GM21381 (cell line): ENCODE measurements at regions not wholly inside any gene's neighbourhood (a gene's known extent, or its start where the extent isn't known, plus 50 kb on each side); places are given as distances from the start of the nearest gene placed in this dataset.

Experiments
- ATAC-seq: cut with Tn5 transposase; IDR thresholded peaks from one replicate; pipeline ENCODE4 v1.9.1; 2021; ENCODE audit warnings: mild to moderate bottlenecking, moderate library complexity; ENCODE audit not compliant: unreplicated experiment

DNA sequence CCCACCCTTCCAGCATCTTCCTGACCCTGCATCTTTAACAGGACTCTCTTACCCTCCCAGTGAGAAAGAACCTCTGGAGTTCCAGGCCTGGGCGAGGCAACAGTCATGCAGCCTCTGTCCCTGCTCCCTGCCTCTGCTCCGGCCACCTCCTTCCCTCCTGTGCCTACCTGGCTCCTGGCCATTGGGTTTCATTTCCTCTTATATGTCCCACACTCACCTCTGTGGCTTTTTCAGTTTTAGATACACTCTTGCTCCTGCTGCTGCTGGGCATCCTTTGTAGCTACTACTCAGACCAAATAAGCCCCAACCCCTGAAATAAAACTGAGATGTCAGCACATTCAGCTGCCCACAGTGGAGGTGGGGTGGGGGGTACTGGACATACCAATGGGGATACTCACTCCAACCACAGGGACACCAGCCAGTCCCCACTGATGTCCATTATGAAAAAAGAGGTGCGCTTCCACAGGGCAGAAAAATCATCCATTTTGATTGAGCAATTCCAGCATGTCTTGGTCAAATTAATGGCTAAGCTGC is 99.1 kb upstream of the NRXN3 start:
- ATAC-seq, result no peak

DNA sequence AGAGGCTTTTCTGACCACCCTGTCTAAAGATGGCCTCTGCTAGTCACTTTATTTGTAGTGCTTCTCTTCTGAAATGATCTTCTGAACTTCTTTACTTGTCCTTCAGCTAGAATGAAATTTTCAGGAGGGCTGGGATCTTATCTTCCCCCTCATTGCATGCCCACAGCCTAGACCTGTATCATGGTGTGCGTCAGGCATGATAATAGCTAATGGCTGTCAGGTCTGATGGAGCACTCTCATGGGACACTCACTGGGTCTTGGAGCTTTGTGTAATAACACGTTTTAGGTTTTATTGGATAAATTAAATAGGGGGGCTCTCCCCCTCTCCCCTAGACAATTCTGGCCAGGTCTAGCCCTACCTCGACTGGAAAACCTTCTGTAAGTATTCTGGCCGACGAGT is 97.1 kb upstream of the NRXN3 start:
- ATAC-seq, result no peak

DNA sequence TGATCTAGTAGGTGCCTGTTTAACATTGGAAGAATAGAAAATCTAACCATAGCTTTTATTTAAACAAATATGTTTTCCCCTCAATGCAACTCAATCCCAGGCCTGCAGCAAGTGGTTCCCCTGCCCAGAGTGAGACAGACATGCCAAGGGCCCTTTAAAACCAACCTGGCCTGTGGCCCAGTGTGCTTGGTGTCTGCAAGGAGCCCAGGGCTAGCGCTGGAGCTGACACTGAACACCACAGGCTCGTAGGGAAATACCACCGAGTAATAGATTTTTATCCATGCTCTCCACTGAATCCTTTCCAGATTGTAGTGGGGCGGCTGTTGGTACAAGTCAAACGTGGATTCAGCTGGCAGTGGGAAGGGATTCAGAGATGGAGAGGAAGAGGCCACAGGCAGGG is 95.6 kb upstream of the NRXN3 start:
- no peak for ATAC-seq

DNA sequence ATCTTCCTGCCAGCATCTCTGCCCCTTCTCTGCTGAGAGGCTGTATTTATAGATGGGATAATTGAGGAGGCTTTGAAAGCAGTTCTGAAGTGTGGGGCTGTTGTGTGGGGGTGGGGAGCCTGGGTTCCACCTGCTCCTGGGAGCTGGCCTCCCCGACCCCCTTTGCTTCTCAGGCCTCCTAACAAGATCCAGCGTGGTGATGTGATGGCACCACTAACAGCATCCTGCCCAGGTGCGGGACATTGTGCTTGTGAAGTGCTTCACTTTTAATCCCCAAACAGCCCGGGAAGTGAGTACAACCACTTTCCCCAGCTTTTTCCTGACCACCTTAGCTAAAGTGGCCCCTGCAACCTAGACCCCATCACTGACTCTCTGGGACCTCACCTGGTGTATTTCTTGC is 95.1 kb upstream of the NRXN3 start:
- no peak for ATAC-seq

DNA sequence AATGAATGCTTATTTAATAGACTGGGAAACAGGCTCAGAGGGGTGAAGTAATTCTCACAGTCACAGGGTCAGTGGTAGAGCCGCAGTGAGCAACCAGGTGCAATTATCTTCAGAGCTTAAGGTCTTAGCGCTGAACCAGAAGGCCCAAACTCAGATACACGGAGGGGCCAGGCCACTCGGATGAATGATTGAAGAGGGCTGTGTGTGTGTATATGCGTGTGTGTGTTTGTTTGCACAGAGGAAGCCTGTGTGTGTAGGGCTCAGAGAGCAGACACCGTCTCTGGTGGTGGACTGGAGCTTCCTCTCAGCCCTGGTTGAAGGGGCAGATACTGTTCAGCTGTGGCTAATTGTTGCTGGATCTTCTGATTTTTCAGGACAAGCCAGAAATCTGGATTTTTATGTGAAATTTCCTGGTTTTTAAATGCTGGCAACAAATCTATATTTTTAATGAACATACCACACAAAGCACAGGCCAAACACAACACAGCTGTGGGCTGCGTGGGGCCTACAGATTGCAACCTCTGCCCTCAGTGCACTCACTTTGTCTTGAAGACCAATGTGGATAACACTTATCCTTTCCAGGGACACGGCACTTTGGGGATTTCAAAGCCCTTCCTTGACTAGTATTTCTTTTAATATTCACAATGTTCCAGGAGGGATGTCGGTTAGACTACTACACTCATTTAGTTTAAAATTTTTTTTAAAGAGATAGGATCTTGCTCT is 94.5 kb upstream of the NRXN3 start:
- ATAC-seq, result no peak

DNA sequence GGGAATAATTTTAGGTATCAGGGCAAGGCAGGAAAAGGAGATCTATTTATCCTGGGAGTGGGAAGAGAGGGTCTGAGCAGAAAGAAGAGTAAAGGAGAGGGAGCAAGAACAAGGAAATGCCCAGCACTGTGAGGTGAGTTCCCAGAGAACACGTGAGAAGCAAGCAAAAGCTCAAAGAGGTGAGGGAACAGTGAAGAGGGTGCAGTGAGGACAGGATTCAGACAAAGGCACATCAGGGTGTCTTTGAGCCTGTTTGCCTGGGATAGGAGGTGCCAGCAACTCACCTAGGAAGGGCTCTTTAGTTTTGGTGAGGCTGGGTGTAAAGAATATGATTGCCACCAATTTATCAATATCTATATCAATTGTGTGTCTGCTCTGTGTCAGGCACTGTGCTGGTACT is 88.9 kb upstream of the NRXN3 start:
- ATAC-seq, result no peak

DNA sequence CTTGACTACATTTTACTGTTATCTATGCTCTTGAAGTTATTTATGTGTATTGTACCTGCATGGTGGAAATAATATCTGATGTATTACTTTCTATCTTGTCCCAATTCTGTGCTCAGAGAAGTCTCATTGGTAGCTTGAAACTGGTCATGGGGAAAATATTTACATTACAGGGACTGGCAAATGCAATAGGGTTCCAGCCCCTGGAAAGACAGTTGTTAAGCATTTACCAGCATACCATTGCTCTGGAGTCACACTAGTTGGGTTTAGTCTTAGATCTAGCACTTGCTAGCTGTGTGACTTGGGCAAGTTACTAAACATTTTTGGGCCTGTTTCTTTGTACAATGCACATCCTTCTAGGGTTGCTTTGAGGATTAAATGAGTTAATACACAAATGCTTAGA is 86.3 kb upstream of the NRXN3 start:
- no peak for ATAC-seq

DNA sequence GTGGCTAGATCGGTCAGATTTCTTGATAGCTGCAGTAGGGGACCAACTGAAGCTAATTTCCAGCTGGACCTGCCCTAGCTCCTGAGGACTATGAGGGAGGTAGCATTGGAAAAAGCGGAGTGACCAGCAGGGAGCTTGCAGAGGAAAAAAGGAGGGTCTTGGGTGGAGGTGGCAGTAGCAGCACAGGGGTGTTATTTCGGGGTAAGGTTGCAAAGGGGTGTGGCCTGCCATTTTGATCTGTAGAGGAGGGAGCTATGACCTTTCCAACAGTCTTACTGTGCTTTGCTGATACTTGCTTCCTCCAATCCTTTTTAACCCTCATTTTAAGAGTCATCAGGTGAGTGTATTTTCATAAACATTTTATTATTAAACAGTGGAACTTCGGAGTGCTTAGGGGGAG is 83.8 kb upstream of the NRXN3 start:
- ATAC-seq, result no peak

DNA sequence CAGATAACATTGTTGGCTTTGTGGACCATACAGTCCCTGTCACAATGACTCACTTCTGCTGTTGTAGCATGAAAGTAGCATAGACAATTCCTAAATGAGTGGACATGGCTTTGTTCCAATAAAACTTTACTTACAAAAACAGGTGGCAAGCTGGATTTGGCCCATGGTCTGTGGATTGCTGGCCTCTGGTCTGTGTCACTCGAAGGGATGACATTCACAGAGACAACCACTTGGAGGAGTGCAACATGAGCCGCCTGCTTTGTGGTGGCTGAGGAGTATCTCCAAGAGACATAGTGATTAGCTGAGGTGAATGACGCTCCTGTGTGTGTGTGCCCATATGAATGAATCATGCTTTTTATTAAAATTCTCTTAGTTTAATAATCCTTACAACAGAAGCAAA is 81.3 kb upstream of the NRXN3 start:
- ATAC-seq, result no peak

DNA sequence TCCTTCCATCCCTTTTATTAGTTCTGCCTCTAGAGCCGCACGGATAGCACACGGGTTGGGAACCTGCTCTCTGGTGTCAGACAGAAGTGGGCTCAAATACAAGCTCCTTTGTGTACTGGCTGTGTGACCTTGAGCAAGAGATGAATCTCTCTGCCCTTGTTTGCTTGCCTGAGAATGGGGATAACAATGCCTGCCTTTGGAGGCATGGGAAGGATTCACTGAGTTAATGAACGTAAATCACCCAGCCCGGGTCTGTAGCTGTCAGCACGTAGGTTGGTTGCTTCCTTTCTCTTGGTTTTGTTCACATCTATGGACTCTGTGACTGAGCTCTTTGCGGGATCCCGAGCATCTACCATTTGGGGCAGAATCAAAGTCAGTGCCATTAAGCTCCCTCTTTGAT is 79.3 kb upstream of the NRXN3 start:
- no peak for ATAC-seq

DNA sequence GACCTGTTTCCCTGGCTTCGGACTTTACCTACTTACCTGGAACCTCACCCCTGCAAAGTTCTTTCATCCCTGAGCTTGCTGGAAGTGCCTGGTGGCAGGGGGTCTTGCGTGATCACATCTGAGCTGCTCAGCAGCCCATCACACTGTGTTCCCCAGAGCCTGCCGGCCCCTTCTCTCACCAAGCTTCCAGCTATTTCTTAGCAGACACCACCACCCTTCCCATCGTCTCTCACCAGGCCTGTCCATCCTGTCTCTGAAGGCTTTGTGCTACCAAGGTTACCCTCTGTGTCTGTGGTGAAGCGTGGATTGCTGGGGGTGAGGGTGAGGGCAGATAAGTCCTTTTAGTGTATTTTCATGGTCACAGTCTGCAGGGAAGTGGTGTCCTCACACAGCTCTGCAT is 78.8 kb upstream of the NRXN3 start:
- ATAC-seq, result no peak

DNA sequence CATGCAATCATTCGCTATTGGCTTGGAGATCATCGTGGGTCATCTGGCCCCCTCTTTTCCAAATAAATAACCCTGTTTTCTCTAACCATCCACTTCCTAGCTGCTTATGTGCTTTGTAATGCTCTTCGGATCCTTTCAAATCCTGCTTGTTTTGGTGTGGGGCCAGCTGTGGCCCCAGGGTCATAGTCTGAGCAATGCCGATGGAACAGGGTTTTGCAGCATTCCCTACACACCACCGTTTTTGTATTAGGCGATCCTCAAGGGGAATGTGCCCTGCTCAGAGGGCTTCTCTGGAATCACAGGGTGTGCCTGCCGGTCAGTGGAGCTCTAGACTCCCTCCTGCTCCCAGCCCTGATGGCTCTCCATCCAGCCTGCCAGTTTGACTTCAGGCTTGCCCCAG is 78.1 kb upstream of the NRXN3 start:
- ATAC-seq, result no peak

DNA sequence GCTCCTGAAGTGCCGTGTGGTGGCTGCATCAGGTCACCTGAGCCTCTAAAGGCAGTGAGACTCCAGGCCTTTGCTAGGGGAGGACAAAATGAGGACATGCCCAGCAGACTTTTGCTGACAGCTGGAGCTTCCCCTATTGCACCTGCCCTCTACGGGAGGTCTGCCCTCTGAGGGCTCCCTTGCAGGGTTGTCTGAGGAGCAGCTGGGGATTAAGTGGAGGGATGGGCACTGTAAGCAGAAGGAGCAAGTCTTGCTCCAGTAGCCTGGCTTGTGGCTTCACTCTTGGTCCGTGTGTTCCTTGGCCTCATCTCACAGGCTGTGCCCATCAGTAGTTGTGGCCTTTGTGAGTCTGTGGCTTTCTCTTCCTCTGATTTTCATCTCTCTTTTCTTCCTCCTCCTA is 66.9 kb upstream of the NRXN3 start:
- no peak for ATAC-seq

DNA sequence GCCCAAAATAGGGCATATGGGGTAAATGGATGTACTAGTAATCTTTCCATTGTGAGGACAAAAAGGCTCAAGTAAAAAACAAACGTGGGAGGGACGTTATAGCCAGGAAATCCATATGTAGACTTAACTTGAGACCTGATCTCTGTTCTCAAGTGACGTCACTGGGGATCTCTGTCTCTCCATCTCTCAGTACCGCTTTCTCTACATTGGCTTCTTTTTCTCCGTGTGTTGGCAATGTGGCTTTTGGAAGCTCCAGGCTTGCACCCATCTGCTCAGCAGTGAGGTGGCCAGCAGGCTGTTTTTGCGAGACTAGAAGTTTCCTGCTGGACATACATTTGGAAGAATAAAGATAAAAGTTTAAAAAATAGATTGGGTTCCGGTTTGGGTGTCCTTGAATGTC is 66.0 kb upstream of the NRXN3 start:
- no peak for ATAC-seq

DNA sequence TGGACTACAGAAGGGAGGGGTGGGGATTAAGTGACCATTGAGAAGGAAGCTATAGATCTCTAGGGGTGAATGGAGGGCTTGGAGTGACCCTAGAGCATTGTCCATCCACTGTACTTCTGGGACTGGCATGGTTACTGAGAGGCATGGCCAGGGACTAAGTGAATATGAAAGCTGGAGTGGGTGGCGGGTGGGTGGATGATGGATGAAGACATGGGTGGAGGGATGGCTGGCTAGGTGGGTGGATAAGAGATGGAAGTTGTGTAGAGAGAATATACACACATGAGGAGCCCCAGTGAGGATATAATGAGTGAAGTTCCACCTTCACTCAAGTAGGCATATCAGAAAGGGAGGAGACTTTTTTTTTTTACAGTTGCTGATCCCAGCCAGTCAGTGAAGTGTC is 65.5 kb upstream of the NRXN3 start:
- no peak for ATAC-seq

DNA sequence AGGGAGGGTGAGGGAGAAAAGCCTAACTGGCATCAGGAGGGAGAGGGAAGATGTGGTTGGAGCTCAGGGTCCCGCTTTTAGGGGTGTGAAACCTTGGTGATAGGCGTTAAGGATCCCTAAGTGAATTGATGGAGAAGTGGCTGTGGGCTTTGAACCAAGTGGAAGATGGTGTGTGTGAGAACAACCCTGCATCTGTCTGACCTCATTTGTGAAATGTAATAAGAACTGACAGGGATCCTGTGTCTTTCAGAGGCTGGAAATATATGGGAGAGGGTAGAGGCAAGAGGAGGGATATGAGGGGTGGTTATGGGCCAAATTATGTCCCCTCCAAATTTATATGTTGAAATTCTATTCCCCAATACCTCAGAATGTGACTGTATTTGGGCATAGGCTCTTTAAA is 63.8 kb upstream of the NRXN3 start:
- ATAC-seq, result no peak

DNA sequence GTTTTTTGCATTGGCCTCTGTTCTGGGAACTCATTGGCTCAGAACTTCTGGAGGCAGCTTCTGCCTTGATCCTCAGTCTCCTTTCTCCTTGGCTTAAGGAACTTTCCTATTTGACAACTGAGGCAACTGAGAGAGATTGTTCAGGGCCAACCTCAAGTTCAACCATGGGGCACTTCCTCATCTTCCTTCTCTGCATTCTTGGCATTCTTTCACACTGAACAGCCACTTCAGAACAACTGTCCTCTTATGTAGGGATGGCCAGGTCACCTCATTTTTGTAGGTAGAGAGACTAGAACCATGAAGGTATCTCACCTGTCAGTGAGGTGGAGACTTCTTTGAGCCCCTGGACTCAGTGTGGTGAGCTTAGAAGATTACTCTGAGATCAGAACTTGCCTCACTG is 63.0 kb upstream of the NRXN3 start:
- no peak for ATAC-seq

DNA sequence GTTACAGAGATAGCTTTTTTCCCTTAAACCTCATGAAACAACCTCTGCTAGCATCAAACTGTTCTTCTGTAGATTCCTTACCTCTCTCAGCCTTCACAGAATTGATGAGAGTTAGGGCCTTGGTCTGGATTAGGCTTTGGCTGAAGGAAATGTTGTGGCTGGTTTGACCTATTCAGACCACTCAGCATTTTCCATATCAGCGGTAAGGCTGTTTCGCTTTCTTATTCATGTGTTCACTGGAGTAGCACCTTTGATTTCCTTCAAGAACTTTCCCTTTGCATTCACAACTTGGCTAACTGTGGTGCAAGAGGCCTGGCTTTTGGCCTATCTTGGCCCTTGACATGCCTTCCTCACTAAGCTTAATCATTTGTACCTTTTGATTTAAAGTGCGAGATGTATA is 50.7 kb upstream of the NRXN3 start:
- no peak for ATAC-seq
